HG03342 (cell line): ENCODE measurements at regions not wholly inside any gene's neighbourhood (a gene's known extent, or its start where the extent isn't known, plus 50 kb on each side); places are given as distances from the start of the nearest gene placed in this dataset.

Experiments used
- ATAC-seq: cut with Tn5 transposase; IDR thresholded peaks from one replicate; pipeline ENCODE4 v1.9.1; 2021; ENCODE audit warnings: mild to moderate bottlenecking, moderate library complexity; ENCODE audit not compliant: unreplicated experiment

- ATAC-seq: no peak
Measured at GRCh38 chr13:24075137-24075975, 85.2 kb upstream of the SPATA13 start.

- ATAC-seq: no peak
Measured at GRCh38 chr13:24076109-24076508, 84.4 kb upstream of the SPATA13 start.

GRCh38 chr13:24076636-24077035, 83.9 kb upstream of the SPATA13 start:
- ATAC-seq: no peak

- no peak for ATAC-seq
Measured at GRCh38 chr13:24080134-24080533, 80.4 kb upstream of the SPATA13 start.

GRCh38 chr13:24081387-24081786, 79.1 kb upstream of the SPATA13 start:
- no peak for ATAC-seq

- no peak for ATAC-seq
Measured at GRCh38 chr13:24083141-24083540, 77.4 kb upstream of the SPATA13 start.

GRCh38 chr13:24083722-24084421, 76.6 kb upstream of the SPATA13 start:
- no peak for ATAC-seq

GRCh38 chr13:24085662-24086061, 74.9 kb upstream of the SPATA13 start:
- no peak for ATAC-seq

GRCh38 chr13:24086642-24087041, 73.9 kb upstream of the SPATA13 start:
- ATAC-seq: no peak

- ATAC-seq: no peak
Measured at GRCh38 chr13:24087605-24088225, 72.8 kb upstream of the SPATA13 start.

GRCh38 chr13:24090049-24090448, 70.5 kb upstream of the SPATA13 start:
- ATAC-seq: no peak

- ATAC-seq: no peak
Measured at GRCh38 chr13:24091080-24091479, 69.4 kb upstream of the SPATA13 start.

- ATAC-seq: no peak
Measured at GRCh38 chr13:24092108-24092507, 68.4 kb upstream of the SPATA13 start.

- ATAC-seq: no peak
Measured at GRCh38 chr13:24093047-24093446, 67.5 kb upstream of the SPATA13 start.

- ATAC-seq: no peak
Measured at GRCh38 chr13:24096659-24097058, 63.9 kb upstream of the SPATA13 start.

GRCh38 chr13:24097064-24097463, 63.5 kb upstream of the SPATA13 start:
- no peak for ATAC-seq

GRCh38 chr13:24097667-24098066, 62.9 kb upstream of the SPATA13 start:
- no peak for ATAC-seq

- no peak for ATAC-seq
Measured at GRCh38 chr13:24099490-24099889, 61.0 kb upstream of the SPATA13 start.

GRCh38 chr13:24100188-24100587, 60.3 kb upstream of the SPATA13 start:
- ATAC-seq: no peak

- no peak for ATAC-seq
Measured at GRCh38 chr13:24103782-24104372, 56.6 kb upstream of the SPATA13 start.

- ATAC-seq: peak; percentile 49
Measured at GRCh38 chr13:24104723-24105122, 55.8 kb upstream of the SPATA13 start.
